Inflammatory macrophage treated with lipopolysaccharide for 1 hour (primary cell): ENCODE measurements at regions not wholly inside any gene's neighbourhood (a gene's known extent, or its start where the extent isn't known, plus 50 kb on each side); places are given as distances from the start of the nearest gene placed in this dataset.

ENCODE experiments used
- DNase-seq, 2 donors: peaks; one replicate each; pipeline ENCODE4 v3.0.0-alpha.2; 2020 to 2022

DNA sequence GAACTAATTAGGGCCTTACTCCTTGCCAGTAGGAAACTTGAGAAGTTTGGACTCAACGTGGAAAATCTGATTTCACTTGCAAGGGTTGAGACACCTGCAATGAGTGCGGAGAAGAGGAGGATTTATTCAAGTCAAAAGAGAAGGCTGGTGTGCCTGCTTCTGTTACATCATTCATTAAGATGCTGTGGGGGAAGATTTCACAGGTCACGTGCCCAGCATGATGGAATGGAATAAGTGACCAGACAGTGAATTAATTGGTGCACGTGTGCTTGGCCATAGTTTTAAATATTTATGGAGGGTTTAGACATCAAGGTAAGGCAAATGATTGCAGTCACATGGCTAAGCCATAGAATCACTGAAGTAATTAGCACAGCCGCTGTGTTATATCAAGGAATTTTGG is 155.0 kb downstream of the C7orf25 start:
- no peak for DNase-seq

DNA sequence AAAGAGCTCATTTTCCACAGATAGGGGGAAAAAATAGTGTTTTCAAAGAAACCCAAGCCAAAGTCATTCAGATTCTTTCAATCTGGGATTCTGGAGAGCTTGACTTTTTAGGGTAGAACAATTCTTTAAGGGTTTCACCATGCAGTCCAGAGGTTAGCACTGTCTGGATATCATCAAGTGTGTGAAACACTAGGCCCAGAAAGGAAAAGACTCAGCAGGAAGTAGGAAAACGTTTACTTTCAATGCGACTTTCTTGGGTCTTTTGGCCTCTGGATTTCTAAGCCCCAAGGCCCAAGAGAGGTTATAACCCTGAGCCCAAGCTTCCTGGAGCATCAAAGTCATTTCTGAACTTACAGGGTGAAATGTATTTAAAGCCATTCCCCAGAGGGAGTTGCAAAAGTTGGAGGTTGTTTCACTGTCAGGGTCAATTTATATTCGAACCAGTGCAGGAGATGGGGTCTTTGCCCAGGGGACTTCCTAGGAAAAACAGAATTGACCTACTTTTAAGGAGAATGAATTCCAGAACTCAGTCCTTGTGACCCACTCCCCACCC is 158.0 kb downstream of the C7orf25 start:
- DNase-seq: no peak

DNA sequence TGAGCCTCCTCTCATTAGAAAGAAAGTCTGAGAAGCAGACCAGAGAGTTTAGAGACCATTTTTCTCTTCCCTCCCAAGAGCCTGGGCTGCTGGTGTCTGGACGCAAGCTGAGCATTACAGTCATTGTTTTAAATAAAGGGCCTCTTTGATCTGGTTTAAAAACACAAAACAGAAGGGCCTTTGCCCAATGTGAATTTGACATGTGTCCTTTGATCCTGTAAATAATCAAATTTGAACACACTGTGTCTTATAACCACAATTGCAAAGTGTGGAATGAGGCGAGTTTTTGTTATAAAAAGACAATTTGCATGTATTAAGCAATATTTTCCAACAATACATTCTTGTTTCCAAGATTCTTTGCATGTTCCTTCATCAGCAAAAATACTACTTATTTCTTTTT is 158.5 kb downstream of the C7orf25 start:
- DNase-seq: no peak

DNA sequence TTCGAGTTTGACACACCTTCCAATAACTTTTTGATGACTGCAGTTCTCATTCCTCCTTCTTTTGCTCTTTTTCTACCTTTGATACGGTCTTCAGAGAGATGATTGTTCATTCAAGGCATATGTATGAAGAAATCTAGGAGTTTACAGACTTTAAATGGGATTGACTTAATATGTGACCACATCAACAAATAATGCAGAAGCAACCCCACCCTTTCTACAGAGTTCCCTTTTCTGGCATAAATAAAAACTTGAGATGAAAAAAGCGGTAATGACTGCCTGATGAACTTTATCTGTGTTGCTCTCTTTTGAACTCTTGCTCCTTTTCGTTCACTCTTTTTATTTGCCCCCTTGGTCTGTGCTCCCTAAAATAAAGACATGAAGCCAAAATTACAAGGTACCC is 161.7 kb downstream of the C7orf25 start:
- DNase-seq: no peak

DNA sequence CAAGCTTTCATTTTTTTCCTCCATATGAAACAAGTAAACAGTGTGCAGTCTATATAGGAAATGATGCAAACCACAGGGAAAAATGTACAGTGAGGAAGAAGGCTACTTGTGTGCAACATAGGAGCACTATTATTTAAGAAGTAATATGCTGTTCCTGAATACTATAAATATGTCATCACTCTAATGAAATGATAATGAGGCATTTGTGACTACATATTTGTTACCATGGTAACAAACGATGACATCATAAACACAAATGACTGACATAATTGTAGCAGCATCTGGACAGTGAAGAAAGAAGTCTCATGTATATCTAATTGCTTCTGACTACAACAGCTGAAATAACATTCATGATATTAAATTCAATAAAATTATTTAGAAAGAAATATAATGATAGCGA is 164.8 kb downstream of the C7orf25 start:
- no peak for DNase-seq

DNA sequence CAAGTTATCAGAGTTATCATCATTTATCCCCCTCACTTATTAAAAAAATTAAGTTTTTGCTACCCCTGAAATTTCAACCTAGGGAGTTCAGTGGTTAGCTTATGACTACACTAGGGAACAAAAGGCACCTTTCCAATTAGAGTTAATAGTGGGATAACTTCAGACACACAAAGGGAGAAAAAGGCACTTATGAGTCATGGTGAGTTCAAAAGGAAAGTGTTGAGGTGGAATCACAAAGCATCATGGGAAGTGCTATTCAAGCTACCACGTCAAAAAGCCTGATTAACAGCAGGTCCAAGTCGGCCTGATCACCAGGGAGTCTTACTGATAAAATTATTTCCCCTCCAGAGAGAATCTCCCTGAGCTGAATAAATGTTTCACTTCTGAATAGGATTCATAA is 165.7 kb downstream of the C7orf25 start:
- no peak for DNase-seq

DNA sequence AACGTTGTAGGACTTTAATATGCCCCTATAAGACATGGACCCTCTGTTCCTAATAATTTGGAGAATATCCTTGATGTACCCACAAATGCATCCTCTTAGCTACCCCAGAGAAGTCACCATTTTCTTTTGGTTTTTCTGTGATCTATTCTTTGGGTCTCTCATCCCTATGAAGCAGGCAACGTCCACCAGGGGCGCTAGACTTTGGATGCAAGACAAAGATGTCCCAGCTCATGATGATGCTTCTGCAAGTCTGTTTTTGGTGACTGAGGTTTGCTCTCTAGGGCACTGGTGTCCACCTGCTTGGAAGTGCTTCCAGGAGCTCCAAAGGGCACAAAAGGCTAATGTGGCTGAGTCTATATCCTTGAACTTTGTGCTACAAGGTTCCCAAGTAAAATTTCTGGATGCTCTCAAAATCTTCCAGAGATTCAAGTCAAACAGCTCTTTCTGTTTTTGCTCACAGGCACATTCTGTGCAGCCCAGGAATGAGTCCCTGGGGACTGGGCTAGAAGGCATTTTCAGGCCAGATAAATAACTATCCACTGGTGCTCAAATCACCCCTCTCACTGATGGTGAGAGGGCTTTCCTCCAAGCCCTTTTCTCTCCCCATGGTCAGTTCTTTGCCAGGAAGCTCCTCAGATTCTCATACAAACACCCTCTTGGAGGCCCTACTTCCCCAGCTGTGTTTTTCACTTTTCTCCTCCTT is 166.4 kb downstream of the C7orf25 start:
- DNase-seq: peak in 1 of 2 donors; percentile 30

DNA sequence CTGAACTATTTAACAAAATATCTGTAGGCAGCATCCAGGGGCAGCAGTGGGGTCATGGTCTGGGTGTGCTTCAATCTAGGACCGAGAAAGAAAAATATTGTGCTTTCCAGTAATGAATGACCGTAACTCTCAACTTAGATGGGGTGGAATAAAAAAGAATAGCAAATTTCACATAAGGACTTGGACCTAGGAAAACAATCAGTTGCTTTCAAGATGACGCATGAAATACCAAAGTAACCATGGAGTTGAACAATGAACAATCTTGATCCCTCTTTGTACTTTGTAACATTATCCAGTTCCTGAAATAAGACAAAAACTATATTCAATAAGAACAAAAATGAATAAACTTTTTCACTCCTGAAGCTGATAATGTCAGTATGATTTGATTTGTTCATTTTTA is 167.1 kb downstream of the C7orf25 start:
- no peak for DNase-seq

DNA sequence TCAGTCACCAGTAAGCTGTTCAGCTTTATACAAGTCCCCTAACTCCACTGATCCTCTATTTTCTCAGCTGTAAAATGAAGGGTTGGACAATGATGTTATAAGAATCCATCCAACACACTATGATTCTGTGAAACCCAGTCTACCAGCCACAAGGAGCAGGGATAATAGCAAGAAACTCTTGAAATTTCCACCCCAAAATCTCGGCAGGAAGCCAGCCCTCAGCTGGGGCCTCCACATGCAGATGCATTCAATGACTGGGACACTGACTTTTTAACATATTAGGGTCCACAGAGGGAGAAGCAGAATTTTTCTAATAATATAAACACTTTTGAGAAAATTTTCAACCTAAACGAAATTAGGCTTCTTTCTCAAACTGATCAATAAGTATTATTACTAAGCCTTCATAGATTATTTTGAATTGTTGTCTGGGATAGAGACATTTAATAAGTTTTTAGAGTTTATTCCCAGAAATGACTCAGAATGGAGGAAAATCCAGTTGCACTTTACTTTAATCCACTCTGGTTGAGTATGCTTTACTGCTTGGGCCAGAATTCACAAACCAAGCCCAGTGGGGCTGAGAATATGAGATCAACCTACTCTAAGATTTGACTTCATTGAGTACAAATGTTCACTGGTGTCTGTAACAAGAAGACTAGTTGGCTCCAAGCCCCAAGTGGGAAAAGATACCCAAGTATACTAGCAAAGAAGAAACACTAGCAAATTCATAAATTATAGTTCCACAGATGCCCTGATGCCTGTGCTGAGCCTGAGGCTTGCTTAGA is 168.6 kb downstream of the C7orf25 start:
- DNase-seq: no peak

DNA sequence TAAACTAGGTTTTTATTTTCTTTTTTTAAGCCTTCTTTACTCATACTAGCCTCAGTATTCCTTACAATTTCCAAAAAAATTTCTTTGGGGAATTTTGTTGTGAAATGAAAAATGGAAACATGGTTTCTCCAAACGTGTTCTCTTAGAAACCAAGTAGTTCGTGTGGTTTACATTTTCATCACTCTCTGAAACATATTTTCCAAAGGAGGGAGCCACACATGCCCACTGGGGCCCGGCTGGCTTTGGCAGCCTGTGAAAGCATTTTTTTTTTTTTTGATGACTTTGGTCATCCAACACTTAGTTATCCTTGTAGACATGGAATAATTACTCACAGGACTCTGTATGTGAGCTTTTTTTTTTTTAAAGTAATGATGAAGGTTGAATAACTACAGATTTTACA is 169.6 kb downstream of the C7orf25 start:
- no peak for DNase-seq

DNA sequence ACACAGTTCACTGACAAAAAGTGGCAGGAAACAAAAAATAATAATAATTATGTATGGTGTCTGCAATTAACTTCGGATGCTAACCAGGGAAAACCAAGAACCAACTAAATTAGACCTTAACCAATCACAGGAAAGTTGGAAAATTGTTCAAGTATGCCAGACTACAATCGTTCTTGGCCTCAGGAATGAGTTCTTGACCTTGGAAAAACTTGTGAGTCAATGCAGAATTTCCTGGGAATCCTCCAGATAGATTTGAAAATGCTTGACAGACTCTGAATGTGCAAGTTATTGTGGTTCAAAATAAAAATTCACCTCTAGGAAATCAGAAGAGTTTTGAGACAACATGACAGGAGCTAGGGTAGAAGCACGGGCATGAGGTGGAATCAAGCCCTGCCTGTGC is 171.5 kb downstream of the C7orf25 start:
- DNase-seq: no peak

DNA sequence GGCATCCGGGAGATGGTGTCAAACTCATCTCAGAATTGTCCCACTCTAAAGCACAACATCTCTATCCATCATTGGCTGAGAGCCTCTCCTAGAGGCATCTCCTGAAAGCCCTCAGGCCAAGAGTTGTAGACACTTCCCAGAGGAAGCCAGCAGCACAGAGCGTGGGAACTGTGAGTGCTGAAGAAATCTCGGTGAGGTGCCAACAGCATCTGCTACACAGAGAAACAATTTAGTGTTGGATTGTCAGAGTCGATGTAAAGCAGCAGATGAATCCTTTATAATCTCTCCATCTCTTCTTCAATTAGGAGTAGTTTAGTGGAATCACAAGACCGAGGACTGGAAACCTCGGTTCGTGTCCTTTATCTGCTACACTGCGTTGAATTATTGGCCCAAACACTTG is 172.2 kb downstream of the C7orf25 start:
- DNase-seq: no peak

DNA sequence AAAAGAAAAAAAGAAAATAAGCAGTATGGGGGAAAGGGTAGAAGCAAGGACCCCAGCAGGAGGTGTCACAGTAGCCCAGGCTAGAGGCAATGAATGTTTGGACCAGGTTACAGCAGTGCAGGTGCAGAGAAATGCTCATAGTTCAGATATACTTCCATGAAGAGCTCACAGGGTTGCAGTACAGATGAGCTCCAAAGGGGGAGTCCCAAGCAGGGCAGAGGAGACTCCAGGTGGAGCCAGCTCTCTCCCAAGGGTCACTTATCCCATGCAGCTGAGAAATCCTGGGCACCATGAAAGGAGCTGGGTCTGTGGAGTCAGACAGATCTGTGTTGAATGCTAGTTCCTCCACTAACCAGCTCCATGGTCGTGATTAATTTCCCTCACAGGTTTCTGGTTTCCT is 174.9 kb downstream of the C7orf25 start:
- no peak for DNase-seq

DNA sequence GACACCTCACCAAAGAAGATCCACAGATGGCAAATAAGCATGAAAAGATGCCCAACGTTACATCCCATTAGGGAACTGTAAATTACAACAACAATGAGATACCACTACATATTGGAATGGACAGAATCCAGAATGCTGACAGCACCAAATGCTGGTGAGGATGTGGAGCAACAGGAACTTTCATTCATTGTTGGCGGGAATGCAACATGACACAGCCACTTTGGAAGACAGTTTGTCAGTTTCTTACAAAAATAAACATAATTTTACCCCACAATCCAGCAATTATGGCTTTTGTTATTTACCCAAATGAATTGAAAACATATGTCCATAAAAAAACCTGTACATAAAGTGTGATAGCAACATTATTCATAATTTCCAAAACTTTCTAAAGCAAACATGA is 176.8 kb downstream of the C7orf25 start:
- DNase-seq: no peak

DNA sequence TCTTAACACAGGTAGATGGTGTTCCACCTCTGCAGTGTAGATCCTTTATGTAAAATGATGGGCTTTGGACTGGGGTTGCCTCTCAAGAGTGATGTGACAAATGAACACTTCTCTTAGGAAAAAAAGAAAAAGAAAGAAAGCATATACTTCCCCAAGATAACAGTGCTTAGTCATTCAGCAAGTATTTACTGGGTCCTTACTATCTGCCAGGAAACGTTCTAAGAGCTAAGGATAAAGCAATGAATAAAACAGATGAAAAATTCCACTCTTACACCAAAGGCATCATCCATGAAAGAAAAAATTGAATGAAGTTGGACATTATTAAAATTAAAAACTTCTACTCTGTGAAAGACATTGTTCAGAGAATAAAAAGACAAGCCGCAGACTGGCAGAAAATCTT is 177.3 kb downstream of the C7orf25 start:
- no peak for DNase-seq

DNA sequence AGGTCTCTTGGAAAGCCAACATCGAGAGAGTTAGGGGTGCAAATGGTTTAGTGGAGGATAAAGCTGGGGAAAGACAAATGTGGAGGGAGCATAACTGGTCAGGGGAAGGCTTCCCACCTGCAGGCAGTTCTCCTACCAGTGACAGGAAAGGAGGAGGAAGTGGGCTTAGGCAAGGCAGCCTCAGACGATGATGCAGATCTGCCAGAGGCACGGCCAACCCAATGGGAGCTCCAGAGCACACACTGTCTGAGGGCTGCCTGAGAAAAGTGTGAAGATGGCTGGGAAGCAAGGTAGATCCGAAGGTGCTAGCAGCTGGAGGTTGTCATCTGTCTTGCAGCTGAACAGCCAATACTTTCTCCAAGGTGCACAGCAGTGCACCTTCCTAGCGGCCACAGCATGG is 178.8 kb downstream of the C7orf25 start:
- no peak for DNase-seq

DNA sequence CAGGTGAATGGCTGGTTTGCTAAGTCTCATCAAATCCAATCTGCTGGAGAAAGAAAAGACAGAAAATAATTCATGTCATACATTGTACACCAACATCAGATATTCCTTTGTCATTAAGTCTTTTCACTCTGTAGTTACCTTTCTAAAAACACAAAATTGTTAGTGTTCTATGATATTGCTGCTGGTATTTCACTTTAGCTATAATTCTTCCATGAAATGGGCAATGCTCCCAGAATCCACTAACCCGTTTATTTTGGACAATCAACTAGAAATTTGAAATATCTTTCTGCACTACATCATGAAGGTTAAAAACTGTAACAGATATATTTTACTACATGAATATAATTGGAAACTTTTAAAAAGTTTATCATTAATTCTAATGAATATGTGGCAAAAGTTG is 181.3 kb downstream of the C7orf25 start:
- DNase-seq: no peak

DNA sequence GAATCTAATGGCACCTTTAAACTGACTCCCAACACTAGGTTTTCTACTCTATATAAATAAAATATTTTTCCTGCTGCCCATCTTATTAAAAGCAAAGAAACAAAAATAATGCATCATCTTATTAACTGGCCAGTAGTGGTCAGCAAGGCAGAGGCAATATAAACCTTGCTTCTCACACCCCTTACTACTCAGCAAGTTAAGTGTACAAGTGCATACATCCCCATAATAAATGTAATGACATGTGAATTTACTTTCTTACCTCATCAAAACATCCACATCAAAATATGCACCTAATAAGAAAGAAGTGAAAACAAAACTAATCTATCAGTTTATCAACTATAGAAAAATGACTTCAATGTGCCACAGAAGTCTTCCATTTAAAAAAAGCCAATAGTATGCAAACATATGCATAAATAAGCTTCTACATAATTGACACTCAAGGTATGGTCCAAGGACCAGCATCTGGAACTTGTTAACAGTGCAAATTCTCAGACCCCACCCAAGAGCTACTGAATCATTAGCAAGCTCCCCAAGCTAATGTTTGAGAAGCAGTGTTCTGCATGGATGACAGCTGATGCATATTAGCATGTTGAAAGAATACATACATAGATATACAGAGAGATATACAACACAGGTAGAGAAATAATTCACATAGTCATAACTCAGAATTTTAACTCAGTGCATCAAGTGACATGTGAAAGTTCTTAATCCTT is 182.7 kb downstream of the C7orf25 start:
- no peak for DNase-seq

DNA sequence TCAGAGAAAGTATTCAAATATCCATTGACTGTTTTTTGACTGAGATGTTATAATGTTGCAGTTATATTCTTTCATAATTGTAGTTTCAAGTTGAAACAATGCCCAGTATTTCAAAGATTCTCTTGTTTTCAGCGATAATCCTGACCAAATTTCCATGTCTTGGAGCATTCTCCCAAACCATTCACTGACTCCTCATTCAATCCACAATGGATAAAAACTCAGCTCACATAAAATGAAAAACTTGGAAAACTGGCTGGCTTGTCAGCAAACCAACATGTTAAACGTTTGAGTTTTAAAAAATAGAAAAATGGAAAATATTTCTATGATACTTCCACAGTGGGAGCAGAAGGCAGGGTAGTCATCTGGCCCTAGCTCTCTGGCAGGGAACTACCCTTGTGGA is 184.4 kb downstream of the C7orf25 start:
- DNase-seq: no peak

DNA sequence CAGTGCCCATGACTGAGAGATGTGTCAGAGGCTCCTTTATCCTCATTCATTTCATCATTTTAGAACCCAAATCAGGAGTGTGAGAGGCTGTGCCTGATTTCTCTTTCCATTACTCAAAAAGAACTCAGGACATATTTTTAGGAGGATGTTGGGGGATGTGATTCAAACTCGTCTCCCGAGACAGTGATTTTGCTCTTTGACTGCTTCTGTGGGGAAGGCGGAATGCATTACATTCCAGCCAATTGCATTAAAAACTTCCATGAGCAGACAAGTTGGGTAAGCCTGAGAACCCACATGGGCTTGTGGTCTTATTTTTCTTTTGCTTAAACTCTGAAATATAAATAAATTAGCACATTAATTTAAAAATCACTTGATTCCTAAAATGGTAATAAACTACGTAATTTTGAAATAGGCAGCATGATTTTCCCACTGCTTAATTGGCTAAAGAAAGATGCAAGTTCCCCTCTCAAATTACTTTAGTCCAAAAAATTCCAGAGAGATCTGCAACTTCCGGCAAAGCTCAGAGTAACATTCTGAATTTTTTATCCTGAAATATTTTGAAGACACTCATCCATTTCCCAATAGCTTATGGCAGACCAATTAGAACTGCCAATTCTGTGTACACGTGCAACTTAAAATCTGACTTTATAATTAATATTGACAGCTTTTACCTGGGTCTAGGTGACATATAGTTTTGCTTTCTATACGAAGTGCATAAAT is 185.6 kb downstream of the C7orf25 start:
- no peak for DNase-seq

DNA sequence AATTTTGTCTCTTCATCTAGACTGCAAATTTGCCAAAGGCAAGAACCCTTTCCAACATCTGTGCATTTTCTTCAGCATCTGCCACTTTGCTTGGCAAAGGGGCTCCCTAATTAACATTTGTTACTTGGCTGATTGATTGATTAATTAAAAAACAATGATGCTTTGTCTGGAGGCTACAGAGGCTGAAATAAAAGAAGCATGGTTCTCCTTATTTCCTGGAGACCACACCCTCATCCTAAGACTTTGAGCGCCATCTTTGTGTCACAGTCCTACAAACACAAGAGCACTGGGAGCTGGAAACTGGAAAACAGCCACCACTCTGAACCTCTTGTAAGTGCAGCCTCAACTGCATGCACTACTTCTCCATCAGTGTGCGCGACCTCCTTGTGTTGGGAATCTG is 189.2 kb downstream of the C7orf25 start:
- no peak for DNase-seq

DNA sequence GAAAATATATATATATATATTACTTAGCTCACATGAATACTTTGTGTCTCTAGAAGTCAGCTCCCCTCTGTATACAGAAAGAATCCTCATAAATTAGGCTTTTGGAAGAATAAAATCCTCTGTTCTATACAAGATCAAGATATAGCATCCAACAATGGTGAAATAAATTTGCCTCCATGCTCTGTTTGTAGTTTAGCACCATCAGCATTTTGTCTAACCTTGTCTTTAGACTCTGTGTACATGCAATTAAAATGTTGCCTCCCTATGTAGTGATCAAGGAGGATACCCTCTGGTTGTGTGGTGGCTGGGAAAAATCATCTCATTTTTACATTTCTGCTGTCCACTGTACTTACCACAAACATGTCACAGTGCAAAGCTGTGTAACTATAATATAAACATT is 189.7 kb downstream of the C7orf25 start:
- DNase-seq: no peak
